ENCODE measurements at regions not wholly inside any gene's neighbourhood (a gene's known extent, or its start where the extent isn't known, plus 50 kb on each side); places are given as distances from the start of the nearest gene placed in this dataset.

DNA sequence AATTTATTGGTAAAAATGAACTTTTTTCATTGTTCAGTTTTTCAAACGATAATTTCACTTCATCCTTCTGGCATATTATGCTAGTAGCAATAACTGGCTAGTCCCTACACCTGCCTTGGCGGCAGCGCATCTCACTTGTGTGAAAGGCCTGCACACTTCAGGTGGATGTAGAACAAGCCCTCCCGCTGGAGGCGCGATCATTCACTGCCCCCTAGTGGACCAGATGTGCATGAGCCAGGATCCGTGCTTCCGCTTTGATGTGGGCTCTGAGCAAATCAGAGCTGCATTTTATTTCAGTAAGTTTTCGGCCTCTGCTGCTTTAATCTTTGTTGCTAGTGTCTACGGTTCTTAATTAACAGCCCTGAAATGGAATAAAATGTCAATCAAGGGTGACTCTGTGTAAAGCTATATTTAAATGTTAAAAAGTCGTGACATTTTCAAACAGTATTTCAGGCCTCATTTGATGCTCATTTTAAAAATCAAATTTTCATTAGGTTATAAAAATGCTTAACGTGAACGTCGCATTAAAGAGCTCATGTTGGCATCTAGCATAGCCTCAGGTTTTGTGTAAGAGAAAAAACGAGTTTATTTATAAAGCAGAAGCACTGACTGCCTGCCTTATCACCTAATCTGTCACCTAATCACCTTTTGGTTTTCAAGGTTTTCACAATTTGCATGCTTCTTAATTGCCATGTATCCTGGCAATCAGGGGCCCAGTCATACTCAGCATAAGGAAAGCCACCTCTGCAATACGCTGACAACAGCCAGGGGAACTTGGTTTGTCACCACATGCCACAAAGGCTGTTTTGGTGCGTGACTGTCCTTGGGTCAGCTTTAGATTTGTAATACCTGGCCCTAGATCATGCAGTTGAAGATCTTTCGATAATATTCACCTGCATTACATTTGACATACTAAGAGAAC, 112.2 kb downstream of the TEX26 start:
- no peak for TF ChIP-seq GATA2 (IDR thresholded peaks at IDR 0.05; ENCODE audit: low read depth, low read length)
- no peak for TF ChIP-seq GATA3 (IDR thresholded peaks at IDR 0.05; ENCODE audit: low read depth, low read length)
